ENCODE measurements at regions not wholly inside any gene's neighbourhood (a gene's known extent, or its start where the extent isn't known, plus 50 kb on each side); places are given as distances from the start of the nearest gene placed in this dataset.

DNA sequence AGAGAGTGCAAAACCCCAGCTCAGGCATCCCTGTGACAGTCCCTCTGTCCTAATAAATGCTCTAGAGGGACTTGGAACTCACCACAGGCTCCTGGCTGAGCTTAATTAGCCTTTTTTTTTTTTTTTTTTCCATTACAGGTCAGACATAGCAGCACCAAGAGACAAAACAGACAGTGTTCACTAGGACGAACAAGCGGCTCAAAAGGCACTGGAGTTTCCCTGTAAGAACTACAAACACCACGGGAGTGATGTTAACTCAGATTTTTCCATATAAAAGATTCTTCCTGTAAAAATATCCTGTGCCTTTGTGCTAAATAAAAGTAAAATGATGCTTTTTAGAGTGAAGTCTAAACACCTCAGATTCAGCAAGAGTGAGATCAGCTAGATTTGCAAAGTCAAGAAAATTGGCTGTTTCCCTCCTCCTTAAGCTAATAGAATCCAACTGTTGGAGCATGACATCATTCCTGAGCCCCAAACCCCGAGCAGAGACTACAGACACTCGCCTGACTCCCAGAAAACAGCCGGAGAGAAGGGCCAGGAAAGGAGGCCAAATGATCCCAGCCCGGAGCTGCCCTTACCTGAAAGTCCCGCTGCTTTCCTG, 101.0 kb upstream of the AKIP1 start:
- H3K36me3 ChIP-seq (ENCODE audit: low read depth), result 0 out of 2 replicates have a peak, but pooled peaks cover 3% of the 10 kb centered on the region
- DNase-seq (ENCODE audit: low spot score) (no peak), ATAC-seq (ENCODE audit: low read depth) (no peak; the same call in 2 of the 3 replicates)
- no peak for TF ChIP-seq CTCF (IDR thresholded peaks at IDR 0.05; ENCODE audit: poor library complexity, severe bottlenecking)
- H3K4me1 ChIP-seq (ENCODE audit: insufficient read depth, poor library complexity, severe bottlenecking), result peaks cover 43% of the 10 kb centered on the region
- no peaks in the 10 kb centered on the region for H3K9me3 ChIP-seq (ENCODE audit: severe bottlenecking)
- H3K27me3 ChIP-seq (ENCODE audit: insufficient read depth, poor library complexity, severe bottlenecking), result no peaks in the 10 kb centered on the region
- H3K4me3 ChIP-seq (ENCODE audit: severe bottlenecking), result peak overlapping the region; percentile 57
- peak overlapping the region; percentile 99 for H3K27ac ChIP-seq (ENCODE audit: poor library complexity, severe bottlenecking)

- peak; percentile 5 for TF ChIP-seq CTCF (IDR thresholded peaks at IDR 0.05; ENCODE audit: poor library complexity, severe bottlenecking)
- ATAC-seq (ENCODE audit: low read depth), result peak; percentile 39
- H3K4me1 ChIP-seq (ENCODE audit: insufficient read depth, poor library complexity, severe bottlenecking), result peaks cover 48% of the 10 kb centered on the region
- peak; percentile 84 for DNase-seq (ENCODE audit: low spot score)
- no peaks in the 10 kb centered on the region for H3K9me3 ChIP-seq (ENCODE audit: severe bottlenecking)
- H3K4me3 ChIP-seq (ENCODE audit: severe bottlenecking), result peak overlapping the region; percentile 57
- peak overlapping the region; percentile 99 for H3K27ac ChIP-seq (ENCODE audit: poor library complexity, severe bottlenecking)
- H3K27me3 ChIP-seq (ENCODE audit: insufficient read depth, poor library complexity, severe bottlenecking), result no peaks in the 10 kb centered on the region
- H3K36me3 ChIP-seq (ENCODE audit: low read depth), result 0 out of 2 replicates have a peak, but pooled peaks cover 3% of the 10 kb centered on the region
Measured at GRCh38 chr11:8810540-8811301, 100.3 kb upstream of the AKIP1 start.

GRCh38 chr11:8811571-8811970, 99.4 kb upstream of the AKIP1 start:
- H3K27me3 ChIP-seq (ENCODE audit: insufficient read depth, poor library complexity, severe bottlenecking), result no peaks in the 10 kb centered on the region
- DNase-seq (ENCODE audit: low spot score) (no peak), ATAC-seq (ENCODE audit: low read depth) (no peak; the same call in 2 of the 3 replicates)
- TF ChIP-seq CTCF (IDR thresholded peaks at IDR 0.05; ENCODE audit: poor library complexity, severe bottlenecking), result no peak
- H3K4me1 ChIP-seq (ENCODE audit: insufficient read depth, poor library complexity, severe bottlenecking), result peaks cover 48% of the 10 kb centered on the region
- H3K27ac ChIP-seq (ENCODE audit: poor library complexity, severe bottlenecking), result peak overlapping the region; percentile 99
- peak overlapping the region; percentile 57 for H3K4me3 ChIP-seq (ENCODE audit: severe bottlenecking)
- no peaks in the 10 kb centered on the region for H3K36me3 ChIP-seq (ENCODE audit: low read depth)
- no peaks in the 10 kb centered on the region for H3K9me3 ChIP-seq (ENCODE audit: severe bottlenecking)

- Histone ChIP-seq H3K9me3 (ENCODE audit: severe bottlenecking) (no peaks in the 10 kb centered on the region), H3K36me3 (ENCODE audit: low read depth) (no peaks in the 10 kb centered on the region), H3K27ac (ENCODE audit: poor library complexity, severe bottlenecking) (peak overlapping the region; percentile 99), H3K27me3 (ENCODE audit: insufficient read depth, poor library complexity, severe bottlenecking) (no peaks in the 10 kb centered on the region), H3K4me1 (ENCODE audit: insufficient read depth, poor library complexity, severe bottlenecking) (peaks cover 48% of the 10 kb centered on the region), H3K4me3 (ENCODE audit: severe bottlenecking) (no peak overlapping the region)
- TF ChIP-seq CTCF (IDR thresholded peaks at IDR 0.05; ENCODE audit: poor library complexity, severe bottlenecking), result no peak
- DNase-seq (ENCODE audit: low spot score), result no peak
- no peak for ATAC-seq (ENCODE audit: low read depth)
Measured at GRCh38 chr11:8812438-8812837, 98.6 kb upstream of the AKIP1 start.

- H3K4me3 ChIP-seq (ENCODE audit: severe bottlenecking), result no peak overlapping the region
- DNase-seq (ENCODE audit: low spot score) (no peak), ATAC-seq (ENCODE audit: low read depth) (peak; percentile 40)
- H3K27me3 ChIP-seq (ENCODE audit: insufficient read depth, poor library complexity, severe bottlenecking), result no peaks in the 10 kb centered on the region
- no peaks in the 10 kb centered on the region for H3K9me3 ChIP-seq (ENCODE audit: severe bottlenecking)
- H3K4me1 ChIP-seq (ENCODE audit: insufficient read depth, poor library complexity, severe bottlenecking), result peaks cover 41% of the 10 kb centered on the region
- H3K36me3 ChIP-seq (ENCODE audit: low read depth), result no peaks in the 10 kb centered on the region
- TF ChIP-seq CTCF (IDR thresholded peaks at IDR 0.05; ENCODE audit: poor library complexity, severe bottlenecking), result peak; percentile 92
- H3K27ac ChIP-seq (ENCODE audit: poor library complexity, severe bottlenecking), result peak overlapping the region; percentile 99
Measured at GRCh38 chr11:8813658-8814057, 97.3 kb upstream of the AKIP1 start.

Data from RWPE2 (cell line).